Activated naive CD4-positive, alpha-beta T cell treated with anti-CD3 and anti-CD28 coated beads, Interleukin-2, amount 10 ng/mL, durations not matched to agents 7 days and 5 days (primary cell): ENCODE measurements at regions not wholly inside any gene's neighbourhood (a gene's known extent, or its start where the extent isn't known, plus 50 kb on each side); places are given as distances from the start of the nearest gene placed in this dataset.

Experiments
- CTCF ChIA-PET: fragments of 350-600 bp; sonication (Branson Sonifier 250); formaldehyde crosslinking; loops from one replicate; lab custom pipeline; 2021; ENCODE audit warnings: antibody characterized with exemption; lab: Charles Lee
- DNase-seq: peaks from one replicate; pipeline ENCODE4 v3.0.0-alpha.2; 2020
- H3K27ac Mint-ChIP-seq: one replicate; pipeline ENCODE4 v1.8.0; 2021; ENCODE audit warnings: mild to moderate bottlenecking, moderate library complexity, mixed read lengths
- H3K27me3 Mint-ChIP-seq: one replicate; pipeline ENCODE4 v1.8.0; 2021; ENCODE audit warnings: mild to moderate bottlenecking, mixed read lengths
- H3K36me3 Mint-ChIP-seq: one replicate; pipeline ENCODE4 v1.8.0; 2021; ENCODE audit warnings: mixed read lengths
- H3K4me1 Mint-ChIP-seq: one replicate; pipeline ENCODE4 v1.8.0; 2021; ENCODE audit warnings: mixed read lengths
- H3K4me3 Mint-ChIP-seq: one replicate; pipeline ENCODE4 v1.8.0; 2021; ENCODE audit warnings: mild to moderate bottlenecking, moderate library complexity, mixed read lengths
- H3K9me3 Mint-ChIP-seq: one replicate; pipeline ENCODE4 v1.8.0; 2021; ENCODE audit warnings: mixed read lengths

DNA sequence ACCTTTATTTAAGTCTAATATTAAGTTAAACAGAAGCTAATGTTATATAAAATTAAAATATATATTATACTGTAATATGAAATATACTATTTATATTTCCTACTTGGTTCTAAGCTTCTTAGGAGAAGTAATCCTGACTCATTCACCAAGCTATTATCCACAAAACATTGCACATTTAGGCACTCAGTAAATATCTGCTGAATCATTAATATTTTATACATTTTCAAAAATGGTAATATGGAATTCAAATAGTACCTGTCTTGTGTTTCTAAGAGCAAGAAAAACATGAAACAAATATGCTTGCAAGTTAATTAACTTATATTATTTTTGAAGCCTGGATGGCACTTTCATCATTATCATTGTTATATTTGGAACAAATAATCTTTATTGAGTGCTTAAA is 153.0 kb upstream of the CNTN4 start:
- Mint-ChIP-seq H3K4me3 (no peak overlapping the region), H3K27ac (no peak overlapping the region), H3K4me1 (no peaks in the 10 kb centered on the region), H3K27me3 (no peaks in the 10 kb centered on the region), H3K36me3 (no peaks in the 10 kb centered on the region), H3K9me3 (no peaks in the 10 kb centered on the region)
- DNase-seq: no peak
- CTCF ChIA-PET: interaction anchor here (1.1 kb wide), 1 partner anchor 14 kb away, joined by 3 read pairs; no protein-coding TSS in a partner anchor

GRCh38 chr3:1953536-1953935 is 145.1 kb upstream of the CNTN4 start:
- Mint-ChIP-seq H3K27me3 (no peaks in the 10 kb centered on the region), H3K4me3 (no peak overlapping the region), H3K4me1 (no peaks in the 10 kb centered on the region), H3K36me3 (no peaks in the 10 kb centered on the region), H3K27ac (no peak overlapping the region), H3K9me3 (peaks cover 5% of the 10 kb centered on the region)
- DNase-seq: no peak
- CTCF ChIA-PET: no interaction called here

- Mint-ChIP-seq H3K36me3 (no peaks in the 10 kb centered on the region), H3K4me3 (no peak overlapping the region), H3K27ac (no peak overlapping the region), H3K4me1 (no peaks in the 10 kb centered on the region), H3K9me3 (peaks cover 5% of the 10 kb centered on the region), H3K27me3 (no peaks in the 10 kb centered on the region)
- CTCF ChIA-PET: no interaction called here
- DNase-seq: no peak
Measured at GRCh38 chr3:1954632-1955031, 144.0 kb upstream of the CNTN4 start.

DNA sequence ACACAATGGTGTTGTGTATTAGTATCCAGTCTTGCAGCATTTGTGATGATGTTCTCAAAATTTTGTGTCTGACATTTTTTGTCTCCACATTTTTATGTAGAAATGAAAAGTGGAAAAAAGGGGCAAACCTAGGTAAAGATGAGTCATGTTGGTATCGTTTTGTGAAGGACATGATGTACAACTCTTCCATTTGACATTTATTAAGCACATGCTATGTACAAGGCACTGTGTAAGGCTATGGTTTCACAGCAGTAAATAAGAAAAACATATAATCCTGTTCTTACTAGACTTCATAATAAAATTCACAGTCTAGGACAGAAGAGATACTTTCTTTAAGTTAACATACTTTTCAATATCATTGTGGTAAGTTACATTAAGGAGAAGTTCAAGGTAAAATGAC is 143.5 kb upstream of the CNTN4 start:
- no peak overlapping the region for H3K4me3 Mint-ChIP-seq
- CTCF ChIA-PET: no interaction called here
- no peaks in the 10 kb centered on the region for H3K36me3 Mint-ChIP-seq
- DNase-seq: no peak
- peaks cover 5% of the 10 kb centered on the region for H3K9me3 Mint-ChIP-seq
- no peak overlapping the region for H3K27ac Mint-ChIP-seq
- no peaks in the 10 kb centered on the region for H3K4me1 Mint-ChIP-seq
- no peaks in the 10 kb centered on the region for H3K27me3 Mint-ChIP-seq

GRCh38 chr3:1955750-1956149 is 142.9 kb upstream of the CNTN4 start:
- CTCF ChIA-PET: no interaction called here
- Mint-ChIP-seq H3K4me1 (no peaks in the 10 kb centered on the region), H3K27ac (no peak overlapping the region), H3K27me3 (no peaks in the 10 kb centered on the region), H3K36me3 (no peaks in the 10 kb centered on the region), H3K9me3 (peaks cover 5% of the 10 kb centered on the region), H3K4me3 (no peak overlapping the region)
- DNase-seq: no peak

DNA sequence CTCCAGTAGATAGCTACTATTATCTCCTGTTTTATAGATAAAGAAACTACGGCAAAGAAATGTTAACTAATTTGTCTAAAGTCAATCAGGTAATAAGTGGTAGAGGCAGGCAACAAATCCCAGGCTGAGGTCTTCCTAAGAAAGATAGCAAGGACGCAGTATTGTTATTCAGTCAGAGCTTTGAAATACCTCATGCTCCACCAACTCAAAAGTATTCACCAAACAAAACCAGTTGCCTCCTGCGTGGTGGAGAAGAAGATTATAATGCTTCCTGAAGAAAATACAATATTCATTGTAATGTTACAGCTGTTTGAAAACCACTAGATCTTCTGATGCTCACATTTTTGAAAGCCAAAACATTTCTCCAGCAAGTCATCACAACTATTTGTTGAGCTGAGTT is 138.2 kb upstream of the CNTN4 start:
- H3K27me3 Mint-ChIP-seq: no peaks in the 10 kb centered on the region
- CTCF ChIA-PET: interaction anchor here (1.3 kb wide), 1 partner anchor 15 kb away, joined by 3 read pairs; no protein-coding TSS in a partner anchor
- peaks cover 5% of the 10 kb centered on the region for H3K9me3 Mint-ChIP-seq
- H3K36me3 Mint-ChIP-seq: no peaks in the 10 kb centered on the region
- no peak overlapping the region for H3K27ac Mint-ChIP-seq
- DNase-seq: no peak
- no peak overlapping the region for H3K4me3 Mint-ChIP-seq
- H3K4me1 Mint-ChIP-seq: no peaks in the 10 kb centered on the region

GRCh38 chr3:1962396-1963088 is 136.1 kb upstream of the CNTN4 start:
- no peak overlapping the region for H3K27ac Mint-ChIP-seq
- peaks cover 2% of the 10 kb centered on the region for H3K9me3 Mint-ChIP-seq
- H3K4me1 Mint-ChIP-seq: no peaks in the 10 kb centered on the region
- CTCF ChIA-PET: no interaction called here
- DNase-seq: no peak
- no peak overlapping the region for H3K4me3 Mint-ChIP-seq
- no peaks in the 10 kb centered on the region for H3K27me3 Mint-ChIP-seq
- H3K36me3 Mint-ChIP-seq: no peaks in the 10 kb centered on the region

- no peaks in the 10 kb centered on the region for H3K9me3 Mint-ChIP-seq
- no peaks in the 10 kb centered on the region for H3K27me3 Mint-ChIP-seq
- no peaks in the 10 kb centered on the region for H3K4me1 Mint-ChIP-seq
- H3K36me3 Mint-ChIP-seq: no peaks in the 10 kb centered on the region
- CTCF ChIA-PET: no interaction called here
- no peak overlapping the region for H3K4me3 Mint-ChIP-seq
- H3K27ac Mint-ChIP-seq: no peak overlapping the region
- DNase-seq: no peak
Measured at GRCh38 chr3:1963896-1964295, 134.8 kb upstream of the CNTN4 start.

GRCh38 chr3:1967525-1967924 is 131.1 kb upstream of the CNTN4 start:
- no peak overlapping the region for H3K4me3 Mint-ChIP-seq

GRCh38 chr3:1969281-1969680 is 129.4 kb upstream of the CNTN4 start:
- H3K4me3 Mint-ChIP-seq: no peak overlapping the region
- no peaks in the 10 kb centered on the region for H3K27me3 Mint-ChIP-seq
- H3K4me1 Mint-ChIP-seq: no peaks in the 10 kb centered on the region
- H3K9me3 Mint-ChIP-seq: peaks cover 3% of the 10 kb centered on the region
- CTCF ChIA-PET: no interaction called here
- no peaks in the 10 kb centered on the region for H3K36me3 Mint-ChIP-seq
- H3K27ac Mint-ChIP-seq: no peak overlapping the region
- DNase-seq: no peak

More at GRCh38 chr3:1967525-1967924, 131.1 kb upstream of the CNTN4 start:
- H3K27ac Mint-ChIP-seq: no peak overlapping the region
- CTCF ChIA-PET: no interaction called here
- no peaks in the 10 kb centered on the region for H3K27me3 Mint-ChIP-seq
- peaks cover 3% of the 10 kb centered on the region for H3K9me3 Mint-ChIP-seq
- H3K36me3 Mint-ChIP-seq: no peaks in the 10 kb centered on the region
- no peaks in the 10 kb centered on the region for H3K4me1 Mint-ChIP-seq
- DNase-seq: no peak

- Mint-ChIP-seq H3K9me3 (peaks cover 4% of the 10 kb centered on the region), H3K4me3 (no peak overlapping the region), H3K36me3 (no peaks in the 10 kb centered on the region), H3K27me3 (no peaks in the 10 kb centered on the region), H3K27ac (no peak overlapping the region), H3K4me1 (no peaks in the 10 kb centered on the region)
- DNase-seq: no peak
- CTCF ChIA-PET: no interaction called here
Measured at GRCh38 chr3:1971780-1972179, 126.9 kb upstream of the CNTN4 start.

GRCh38 chr3:1979961-1980615 is 118.6 kb upstream of the CNTN4 start:
- no peaks in the 10 kb centered on the region for H3K4me1 Mint-ChIP-seq
- DNase-seq: no peak
- H3K36me3 Mint-ChIP-seq: no peaks in the 10 kb centered on the region
- CTCF ChIA-PET: no interaction called here
- H3K27ac Mint-ChIP-seq: no peak overlapping the region
- no peak overlapping the region for H3K4me3 Mint-ChIP-seq
- no peaks in the 10 kb centered on the region for H3K27me3 Mint-ChIP-seq
- peaks cover 12% of the 10 kb centered on the region for H3K9me3 Mint-ChIP-seq

- CTCF ChIA-PET: interaction anchor here (0.5 kb wide), 1 partner anchor 336 kb away, joined by 4 read pairs; no protein-coding TSS in a partner anchor
- H3K9me3 Mint-ChIP-seq: no peaks in the 10 kb centered on the region
- DNase-seq: no peak
- no peak overlapping the region for H3K4me3 Mint-ChIP-seq
- no peaks in the 10 kb centered on the region for H3K27me3 Mint-ChIP-seq
- H3K36me3 Mint-ChIP-seq: no peaks in the 10 kb centered on the region
- no peaks in the 10 kb centered on the region for H3K4me1 Mint-ChIP-seq
- no peak overlapping the region for H3K27ac Mint-ChIP-seq
Measured at GRCh38 chr3:1987980-1988379, 110.7 kb upstream of the CNTN4 start.

DNA sequence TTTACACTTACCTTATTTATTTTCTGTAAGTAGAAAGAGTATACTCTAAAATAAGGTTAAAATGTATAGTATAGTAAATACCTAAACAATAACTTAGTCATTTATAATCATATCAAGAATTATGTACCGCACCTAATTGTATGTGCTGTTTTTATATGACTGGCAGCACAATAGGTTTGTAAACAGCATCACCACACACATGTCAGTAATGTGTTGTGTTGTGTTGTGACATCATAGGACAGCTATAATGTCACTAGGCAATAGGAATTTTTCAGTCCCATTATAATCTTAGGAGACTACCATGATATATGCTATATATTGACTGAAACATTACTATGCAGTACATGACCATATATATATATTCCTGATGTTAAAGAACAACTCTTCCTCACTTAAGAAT is 99.9 kb upstream of the CNTN4 start:
- DNase-seq: no peak
- Mint-ChIP-seq H3K9me3 (peaks cover 3% of the 10 kb centered on the region), H3K4me1 (no peaks in the 10 kb centered on the region), H3K36me3 (no peaks in the 10 kb centered on the region), H3K27me3 (no peaks in the 10 kb centered on the region), H3K4me3 (no peak overlapping the region), H3K27ac (no peak overlapping the region)
- CTCF ChIA-PET: no interaction called here
